NCI-H2081 (cell line): ENCODE measurements at regions not wholly inside any gene's neighbourhood (a gene's known extent, or its start where the extent isn't known, plus 50 kb on each side); places are given as distances from the start of the nearest gene placed in this dataset.

Experiments
- DNase-seq, 2 experiments: peaks; one replicate each; lab custom pipeline; 2025; lab: John Stamatoyannopoulos, UW

- no peak for DNase-seq
Observed at GRCh38 chr10:1788401-1788800, 51.1 kb upstream of the ADARB2 start.
